LoVo (cell line): ENCODE measurements at regions not wholly inside any gene's neighbourhood (a gene's known extent, or its start where the extent isn't known, plus 50 kb on each side); places are given as distances from the start of the nearest gene placed in this dataset.
A peak's percentile ranks its signal among the peaks of the same experiment; 100 is the strongest.
"Not testable (repeated sequence)": the region's sequence is repeated elsewhere in the genome, so short reads cannot be mapped to it uniquely, and the experiment has no call there.

ENCODE experiments used
- DNase-seq: peaks from one replicate; pipeline ENCODE4 v3.0.0-alpha.2; 2016; ENCODE audit warnings: low spot score

DNA sequence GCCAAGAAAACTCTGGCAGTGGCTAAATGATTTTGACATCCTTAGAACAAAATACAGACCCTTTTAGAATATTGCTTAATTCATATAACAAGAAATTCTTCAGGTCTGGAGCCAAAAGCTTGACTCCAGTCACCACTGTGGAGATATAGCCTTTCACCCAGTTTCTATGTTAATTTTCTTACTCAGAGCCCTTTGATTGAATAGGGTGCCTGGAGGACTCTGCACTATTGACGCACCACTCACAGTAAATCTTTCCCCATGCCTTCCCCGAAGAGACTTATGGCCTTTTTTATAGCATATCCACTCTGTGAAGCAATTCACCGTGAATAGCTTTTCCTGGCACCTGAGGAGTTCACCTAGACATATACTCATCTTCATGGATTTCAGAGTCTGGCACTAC, 613.8 kb downstream of the ZWINT start:
- DNase-seq, result no peak

DNA sequence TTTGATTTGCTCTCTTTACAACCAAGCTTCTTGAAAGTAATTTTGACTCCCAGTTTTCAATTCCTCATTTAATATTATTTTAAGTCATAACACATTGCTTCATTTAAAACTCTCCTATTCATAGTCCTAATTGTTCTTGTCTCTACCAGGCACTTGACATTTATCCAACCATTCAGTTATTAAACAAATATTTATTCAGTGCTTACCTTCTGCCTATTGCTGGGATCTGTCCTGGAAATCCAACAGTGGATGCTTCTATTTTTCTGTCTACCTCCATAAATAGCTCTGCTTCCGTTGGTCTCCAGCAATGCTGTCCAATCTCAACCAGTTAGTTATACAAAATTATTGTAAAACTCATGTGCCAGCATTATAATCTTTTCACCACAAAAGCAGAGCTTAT, 615.1 kb downstream of the ZWINT start:
- no peak for DNase-seq

DNA sequence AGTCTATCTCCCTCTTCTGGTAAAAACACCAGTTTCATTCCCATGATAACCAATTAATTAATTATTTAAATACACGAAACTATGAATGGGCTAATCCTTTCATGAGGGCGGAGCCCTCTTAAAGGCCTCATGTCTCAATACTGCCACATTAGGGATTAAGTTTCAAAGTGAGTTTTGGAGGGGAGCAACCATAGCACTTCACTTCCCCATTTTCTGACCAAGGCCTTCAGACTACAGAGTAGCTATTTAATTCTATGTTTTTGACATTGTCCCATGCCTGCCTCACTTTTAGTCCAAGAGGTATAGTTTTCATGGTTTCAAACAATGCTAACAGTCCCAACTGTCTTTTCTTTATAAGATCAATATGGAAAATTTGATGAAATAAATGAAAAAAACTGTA, 618.6 kb downstream of the ZWINT start:
- DNase-seq, result no peak

DNA sequence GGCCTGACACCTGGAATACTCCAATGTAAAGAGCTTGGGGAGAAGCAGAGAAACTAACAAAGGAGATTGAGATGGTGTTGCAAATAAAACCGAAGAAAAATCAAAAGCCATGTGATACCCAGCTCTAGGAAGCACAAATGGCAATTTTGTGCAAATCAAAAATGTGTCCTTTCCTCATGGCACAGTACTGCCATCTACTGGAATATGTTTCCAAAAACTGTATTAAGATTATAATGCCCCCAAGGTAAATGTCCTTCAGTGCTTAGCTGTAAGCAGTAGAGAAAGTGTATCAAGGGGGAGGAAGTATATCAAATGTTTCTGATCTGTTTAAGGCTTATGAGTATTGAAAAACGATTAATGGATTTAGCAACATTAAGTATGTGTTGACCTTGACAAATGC, 620.3 kb downstream of the ZWINT start:
- not testable (repeated sequence) for DNase-seq

DNA sequence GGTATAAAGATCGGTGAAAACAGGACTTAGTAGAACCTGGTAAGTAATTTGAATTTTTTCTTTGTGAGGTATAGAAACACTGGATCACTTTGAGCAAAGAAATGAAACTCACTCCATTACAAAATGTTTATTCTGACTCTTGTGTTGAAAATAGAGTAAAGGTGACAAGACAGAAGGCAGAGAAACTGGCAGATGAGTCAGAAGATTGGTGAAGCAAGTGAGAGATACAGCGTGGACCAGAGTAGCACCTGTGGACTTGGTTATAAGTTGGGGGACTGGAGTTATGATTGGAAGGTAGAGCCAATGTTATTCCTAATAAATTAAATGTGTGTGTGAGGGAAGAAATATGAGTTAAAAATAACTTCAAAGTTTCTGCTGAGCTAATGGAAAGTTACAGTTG, 620.9 kb downstream of the ZWINT start:
- DNase-seq, result no peak

DNA sequence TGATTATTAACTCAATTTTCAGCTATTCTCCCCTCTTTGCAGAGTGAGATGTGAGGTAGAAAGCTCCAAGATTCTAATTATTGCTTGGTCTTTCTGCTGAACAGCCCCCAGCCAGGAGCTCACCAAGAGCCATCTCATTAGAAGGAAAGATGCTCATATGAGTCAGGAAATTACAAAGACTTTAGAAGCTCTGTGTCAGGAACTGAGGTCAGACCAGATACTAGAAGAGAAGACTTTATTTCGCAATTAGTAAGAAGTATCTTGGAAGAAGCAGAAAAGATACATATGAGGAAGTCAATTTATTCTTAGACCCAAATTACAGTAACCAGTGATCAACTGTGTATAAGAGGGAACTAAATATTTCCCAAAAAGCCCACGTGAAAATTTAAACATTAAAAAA, 626.9 kb downstream of the ZWINT start:
- no peak for DNase-seq

DNA sequence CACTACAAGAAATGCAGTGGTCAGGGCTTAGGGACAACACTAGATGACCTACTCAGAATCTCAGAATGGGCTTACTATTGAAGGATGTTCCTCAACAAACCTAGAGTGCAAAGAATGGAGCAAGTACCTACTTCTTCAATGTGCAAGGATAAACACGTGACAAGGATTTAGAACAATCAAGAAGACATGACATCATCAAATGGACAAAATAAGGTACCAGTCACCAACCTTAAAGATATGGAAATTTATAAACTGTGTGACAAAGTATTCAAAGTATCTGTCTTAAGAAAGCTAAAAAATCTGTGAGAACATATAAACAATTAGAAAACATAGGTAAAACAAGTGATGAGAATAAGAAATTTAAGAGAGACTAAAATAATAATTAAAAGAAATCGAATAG, 656.1 kb downstream of the ZWINT start:
- DNase-seq, result no peak

DNA sequence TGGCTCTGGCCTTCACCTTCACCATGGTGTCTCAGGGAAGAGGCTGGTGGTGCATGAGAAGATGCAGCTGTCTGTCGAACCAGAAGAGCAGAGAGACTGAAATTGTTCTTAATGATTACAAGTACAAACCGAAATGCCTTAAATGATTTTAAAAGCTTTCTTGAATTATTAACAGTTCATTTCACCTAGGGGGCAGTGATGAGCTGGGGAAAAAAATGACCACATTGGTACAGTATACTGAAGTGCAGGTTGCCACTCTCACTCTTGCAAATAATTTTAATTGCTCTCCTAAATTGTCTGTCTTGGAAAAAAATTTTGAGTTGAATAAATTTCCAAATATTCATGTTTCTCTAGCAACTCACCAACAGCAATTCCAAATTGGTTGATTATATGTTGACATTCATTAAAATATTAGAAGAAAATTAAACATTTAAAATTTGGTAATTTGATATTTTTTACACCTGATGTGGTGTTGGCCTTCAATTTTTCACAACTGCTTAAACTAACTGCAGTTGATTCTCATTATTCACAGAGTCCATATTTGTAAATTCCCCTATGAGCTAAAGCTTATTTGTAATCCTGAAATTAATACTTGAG, 692.6 kb downstream of the ZWINT start:
- DNase-seq, result peak; percentile 3

DNA sequence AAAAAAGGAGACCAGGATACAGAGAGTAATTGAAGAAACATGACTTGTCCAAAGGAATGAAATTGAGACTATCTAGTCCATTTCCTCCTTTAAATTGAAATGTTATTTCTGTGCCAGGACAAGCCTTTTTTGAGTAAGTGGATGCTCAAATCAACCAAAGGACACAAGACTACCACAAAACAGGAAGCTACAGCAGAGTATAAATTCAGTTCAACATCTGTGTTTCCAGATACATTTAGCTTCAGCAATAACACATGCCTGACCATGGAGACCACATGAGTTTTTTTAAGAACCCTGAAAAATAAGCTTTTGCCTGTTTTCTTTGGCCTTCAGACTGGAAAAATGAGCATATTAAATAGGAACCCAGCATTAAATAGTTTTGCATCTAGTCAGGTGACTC, 707.5 kb downstream of the ZWINT start:
- DNase-seq, result no peak

DNA sequence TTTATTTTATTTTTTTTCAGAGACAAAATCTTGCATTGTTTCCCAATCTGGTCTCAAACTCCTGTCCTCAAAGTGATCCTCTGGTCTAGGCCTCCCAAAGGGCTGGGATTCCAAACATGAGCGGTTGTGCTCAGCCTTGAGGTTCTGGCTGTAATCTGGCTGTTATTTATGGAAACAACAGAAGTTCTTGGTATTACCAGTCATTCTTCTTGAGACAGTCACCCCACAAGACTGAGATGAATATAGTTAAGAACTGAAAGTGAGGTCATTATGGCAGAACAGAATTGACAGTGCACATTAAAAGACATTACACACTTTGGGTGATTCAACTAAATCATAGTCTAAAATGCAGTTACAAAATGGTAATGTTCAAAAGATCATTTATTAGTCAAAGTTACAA, 719.5 kb downstream of the ZWINT start:
- no peak for DNase-seq

DNA sequence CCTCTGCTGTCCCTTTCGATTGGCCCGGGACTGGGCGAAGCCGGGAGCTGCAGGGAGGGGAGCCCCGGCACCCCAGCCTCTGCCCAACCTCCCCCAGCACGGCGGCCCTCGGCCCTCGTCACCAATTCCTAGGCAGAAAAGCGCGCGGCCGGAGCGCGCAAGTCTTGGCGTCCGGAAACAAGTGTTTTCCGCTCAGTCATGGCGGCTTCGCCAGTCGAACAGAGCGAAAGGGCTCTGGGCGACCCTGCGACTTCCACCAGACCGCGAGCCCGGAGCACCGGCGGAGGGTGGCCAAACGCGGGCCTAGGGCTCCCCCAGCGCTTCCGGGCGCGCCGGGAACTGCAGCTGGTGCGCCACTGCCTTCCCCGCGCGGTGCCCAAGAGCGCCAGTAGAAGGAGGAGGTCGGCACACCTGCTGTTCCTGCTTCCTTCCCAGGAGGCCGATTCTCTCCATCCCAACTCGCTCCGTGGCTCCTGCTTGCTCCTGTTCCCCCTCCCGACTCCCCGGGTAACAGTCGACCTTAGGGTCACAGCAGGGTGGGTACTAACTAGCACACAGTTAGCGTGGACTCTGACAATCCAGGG, 729.9 kb downstream of the ZWINT start:
- DNase-seq, result no peak

DNA sequence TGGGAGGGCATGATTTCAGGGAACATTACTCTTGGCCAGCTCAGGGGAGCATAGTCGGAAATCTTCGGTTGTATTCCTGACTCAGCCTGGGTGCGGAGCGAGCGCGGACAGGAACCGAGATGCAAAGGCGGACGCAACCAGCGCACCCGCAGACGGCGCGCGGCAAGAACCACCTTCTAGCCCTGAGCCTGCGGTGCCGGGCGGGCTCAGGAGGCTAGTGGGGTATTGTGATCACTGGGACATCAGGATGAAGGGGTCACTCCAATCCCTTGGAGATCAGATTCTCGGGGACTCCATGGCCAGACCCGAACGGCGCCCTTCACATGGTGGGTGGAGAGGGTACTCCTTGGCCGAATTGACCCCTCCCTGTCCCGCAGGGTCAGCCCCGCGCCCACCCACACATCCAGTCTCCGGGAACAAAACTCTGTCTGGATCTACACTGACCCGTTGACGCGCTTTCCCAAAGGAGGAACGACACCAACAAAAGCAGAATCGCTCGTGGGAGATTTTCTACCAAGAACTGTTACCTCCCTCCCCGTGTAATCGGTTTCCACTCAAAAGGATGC, 730.5 kb downstream of the ZWINT start:
- DNase-seq, result no peak

DNA sequence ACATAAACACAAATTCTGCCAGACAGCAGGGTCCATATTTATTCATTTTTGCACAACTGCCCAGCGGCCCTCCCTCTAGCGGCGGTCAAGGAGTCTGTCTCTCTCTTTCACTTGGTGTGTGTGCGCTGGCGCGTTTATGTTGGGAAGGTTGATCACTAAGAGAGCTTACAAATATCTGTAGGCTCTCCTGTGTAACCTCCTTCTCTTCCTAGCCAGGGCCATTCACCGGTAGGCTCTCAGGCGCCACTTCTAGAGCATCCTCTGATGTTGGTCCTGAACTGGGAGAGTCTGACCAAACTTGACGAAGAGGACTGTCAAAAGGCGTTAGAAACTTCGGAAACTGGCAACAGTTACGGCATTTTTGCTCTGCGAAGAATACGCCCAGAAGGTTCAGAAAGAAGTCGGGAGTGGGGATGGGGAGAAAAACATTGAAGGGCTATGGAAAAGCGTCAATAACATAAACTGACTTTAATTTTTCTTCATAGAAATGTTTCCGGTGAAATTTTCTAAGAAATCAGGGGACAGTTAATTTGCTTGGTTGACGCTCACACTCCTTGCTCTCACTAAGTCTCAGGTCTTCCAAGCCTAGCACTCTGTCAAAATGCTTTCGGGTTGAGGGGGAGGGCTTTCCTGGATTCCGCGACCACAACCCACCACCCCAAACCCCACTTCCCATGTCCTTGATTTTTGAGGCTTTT, 731.1 kb downstream of the ZWINT start:
- no peak for DNase-seq

DNA sequence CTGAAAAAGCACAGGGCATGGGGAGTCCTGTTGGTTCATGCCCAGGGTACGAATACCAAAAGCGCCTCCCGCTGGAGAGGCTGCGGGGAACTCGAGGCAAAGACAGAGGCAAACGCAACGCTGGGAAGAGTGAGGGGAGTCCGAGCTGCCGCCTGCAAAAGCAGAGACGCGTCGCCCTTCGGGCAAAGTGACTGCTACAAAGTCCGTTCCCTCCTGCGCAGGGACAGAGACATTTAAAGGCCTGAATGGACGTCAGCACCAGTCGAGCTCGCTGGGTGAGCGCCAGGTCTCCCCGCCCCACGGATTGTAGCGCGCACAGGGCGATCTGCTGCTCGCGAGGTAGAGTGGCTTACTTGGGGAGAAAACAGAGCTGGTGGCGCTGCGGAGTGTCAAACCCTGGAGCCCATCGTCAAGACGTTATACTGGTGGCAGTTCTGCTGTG, 732.8 kb downstream of the ZWINT start:
- no peak for DNase-seq

DNA sequence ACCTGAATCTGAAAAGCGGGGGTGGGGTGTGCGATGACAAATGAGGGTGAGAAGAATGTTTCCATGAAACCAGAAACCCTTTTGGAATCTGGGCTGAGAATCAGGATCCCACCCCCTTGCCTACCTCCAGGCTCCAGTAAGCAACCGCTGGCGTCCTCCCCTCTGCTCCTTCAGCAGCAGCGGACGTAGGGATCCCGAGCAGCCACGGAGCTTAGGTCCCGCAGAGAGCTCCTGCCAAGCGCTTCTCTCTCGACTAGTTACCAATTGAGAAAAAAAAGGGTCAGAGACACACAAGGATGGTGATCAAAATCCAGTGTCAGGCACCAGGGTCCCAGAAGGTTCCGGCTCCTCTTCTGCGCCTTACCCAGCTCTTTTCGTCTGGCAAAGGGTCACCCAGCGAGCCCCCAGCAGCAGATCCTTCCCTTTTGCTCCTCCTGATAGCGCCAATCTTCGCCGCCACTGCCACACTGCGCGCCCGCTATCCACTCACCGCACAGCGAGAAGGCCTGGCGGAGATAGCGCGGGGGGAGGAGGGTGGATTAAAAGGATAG, 733.5 kb downstream of the ZWINT start:
- DNase-seq, result no peak

DNA sequence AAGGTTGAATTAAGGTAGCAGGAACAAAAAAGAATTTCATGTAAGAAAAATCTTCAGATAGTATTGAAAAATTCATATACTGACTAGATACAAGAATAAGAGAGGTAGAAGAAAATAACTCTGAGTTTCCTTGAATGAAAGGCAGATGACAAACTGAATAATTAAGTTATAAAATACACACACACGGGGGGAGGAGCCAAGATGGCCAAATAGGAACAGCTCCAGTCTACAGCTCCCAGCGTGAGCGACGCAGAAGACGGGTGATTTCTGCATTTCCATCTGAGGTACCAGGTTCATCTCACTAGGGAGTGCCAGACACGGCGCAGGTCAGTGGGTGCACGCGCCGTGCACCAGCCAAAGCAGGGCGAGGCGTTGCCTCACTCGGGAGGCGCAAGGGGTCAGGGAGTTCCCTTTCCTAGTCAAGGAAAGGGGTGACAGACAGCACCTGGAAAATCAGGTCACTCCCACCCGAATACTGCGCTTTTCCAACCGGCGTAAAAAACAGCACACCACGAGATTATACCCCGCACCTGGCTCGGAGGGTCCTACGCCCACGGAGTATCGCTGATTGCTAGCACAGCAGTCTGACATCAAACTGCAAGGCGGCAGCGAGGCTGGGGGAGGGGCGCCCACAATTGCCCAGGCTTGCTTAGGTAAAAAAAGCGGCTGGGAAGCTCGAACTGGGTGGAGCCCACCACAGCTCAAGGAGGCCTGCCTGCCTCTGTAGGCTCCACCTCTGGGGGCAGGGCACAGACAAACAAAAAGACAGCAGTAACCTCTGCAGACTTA, 759.2 kb downstream of the ZWINT start:
- DNase-seq, result not testable (repeated sequence)

DNA sequence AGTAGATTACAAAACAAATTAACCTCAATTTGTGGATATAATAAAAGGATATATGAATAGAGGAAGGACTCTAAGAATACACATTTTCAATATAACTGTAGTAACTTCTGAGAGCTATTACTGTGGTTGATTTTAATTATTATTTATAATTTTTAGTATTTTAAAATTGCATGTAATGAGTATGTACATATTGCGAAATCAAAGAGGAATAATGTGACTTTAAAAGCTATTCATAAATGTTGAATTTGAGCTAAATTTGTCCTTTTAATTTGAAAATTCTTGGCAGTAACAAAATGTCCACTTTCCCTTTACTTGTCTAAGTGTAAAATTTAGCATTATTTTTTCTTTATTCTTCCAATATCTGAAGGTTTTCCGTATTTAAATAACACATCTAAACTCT, 750.6 kb upstream of the PCDH15 start:
- DNase-seq, result no peak

DNA sequence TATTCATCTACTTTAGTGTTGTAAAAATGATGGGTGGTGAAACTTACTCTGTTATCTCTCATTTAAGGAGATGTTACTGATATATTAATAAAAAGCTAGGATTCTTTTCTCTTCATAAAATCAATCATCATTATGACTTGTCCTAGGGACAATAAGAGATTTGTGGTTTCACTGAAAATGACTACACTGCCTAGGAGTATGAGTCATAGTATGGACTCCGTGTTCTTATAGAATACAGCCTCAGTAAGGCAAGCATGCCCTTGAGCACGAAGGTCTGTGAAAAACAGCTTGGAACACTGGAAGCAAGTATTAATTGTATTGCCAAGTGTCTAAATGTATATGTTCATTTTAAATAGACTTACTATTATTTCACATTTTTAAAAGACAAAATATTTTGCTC, 749.2 kb upstream of the PCDH15 start:
- DNase-seq, result peak; percentile 3

DNA sequence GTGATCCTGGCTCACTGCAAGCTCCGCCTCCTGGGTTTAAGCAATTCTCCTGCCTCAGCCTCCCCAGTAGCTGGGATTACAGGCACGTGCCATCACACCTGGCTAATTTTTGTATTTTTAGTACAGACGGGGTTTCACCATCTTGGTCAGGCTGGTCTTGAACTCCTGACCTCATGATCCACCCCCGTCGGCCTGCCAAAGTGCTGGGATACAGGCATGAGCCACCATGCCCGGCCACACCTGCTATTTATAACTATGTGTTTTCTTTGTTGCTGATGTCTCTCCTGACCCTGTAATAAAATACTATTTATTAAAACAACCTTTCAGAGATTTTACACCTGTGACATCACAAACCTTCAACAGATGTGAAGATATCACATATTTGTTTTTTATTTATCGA, 736.5 kb upstream of the PCDH15 start:
- not testable (repeated sequence) for DNase-seq

DNA sequence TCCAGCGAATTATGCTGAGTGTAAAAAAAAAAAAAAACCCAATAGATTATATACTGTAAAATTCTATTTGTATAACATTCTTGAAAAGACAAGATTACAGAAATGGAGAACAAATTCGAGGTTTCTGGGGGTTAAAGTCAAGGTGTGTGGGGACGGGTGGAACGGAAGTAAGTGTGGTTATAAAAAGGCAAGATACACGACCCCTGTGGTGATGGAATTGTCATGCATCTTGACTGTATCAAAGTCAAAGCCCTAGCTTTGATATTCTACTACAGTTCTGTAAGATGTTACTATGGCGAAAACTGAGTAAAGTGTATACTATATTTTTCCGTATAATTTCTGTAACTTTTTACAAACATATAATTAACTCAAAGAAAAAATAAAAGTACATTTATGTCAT, 718.2 kb upstream of the PCDH15 start:
- no peak for DNase-seq

DNA sequence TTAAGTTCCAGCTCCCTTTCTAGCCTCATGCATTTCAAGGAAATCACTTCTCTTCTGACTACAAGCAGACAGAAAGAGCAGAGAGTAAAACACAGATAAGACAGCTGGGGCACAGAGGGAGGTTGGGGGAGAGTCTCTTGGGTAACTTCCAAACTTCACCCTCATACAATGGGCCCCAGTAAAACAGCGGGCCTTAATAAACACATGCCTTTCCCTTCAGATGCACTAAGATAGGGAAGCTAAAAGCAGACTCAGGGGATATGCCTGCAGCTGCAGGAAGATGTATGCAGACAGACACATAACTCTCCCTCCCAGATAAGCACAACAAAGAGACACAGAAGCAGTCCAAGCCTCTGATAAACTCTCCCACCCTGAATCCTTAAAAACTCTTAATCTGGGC, 717.4 kb upstream of the PCDH15 start:
- not testable (repeated sequence) for DNase-seq

DNA sequence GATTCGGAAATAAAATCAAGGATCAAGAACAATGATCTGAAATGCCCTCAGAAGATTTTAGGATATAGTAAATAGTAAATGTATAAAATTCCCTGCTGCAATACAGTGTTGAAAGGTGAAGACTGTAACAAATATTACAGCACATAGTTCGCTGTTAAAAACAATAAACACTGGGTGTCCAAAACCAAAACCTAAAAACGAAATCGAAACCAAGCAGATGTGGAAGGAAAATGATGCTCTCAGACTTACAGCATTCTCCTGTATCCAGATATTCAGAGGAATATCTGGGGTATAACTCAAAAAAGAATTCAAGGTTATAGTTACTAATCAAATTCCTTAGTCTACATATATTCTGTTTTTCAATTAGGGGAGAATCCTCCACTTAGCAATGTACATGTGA, 708.1 kb upstream of the PCDH15 start:
- DNase-seq, result no peak
